IMR-90 (cell line): ENCODE measurements at regions not wholly inside any gene's neighbourhood (a gene's known extent, or its start where the extent isn't known, plus 50 kb on each side); places are given as distances from the start of the nearest gene placed in this dataset.

Source experiments
- ATAC-seq: fragments of 200-7000 bp; cut with Tn5 transposase; 2 replicates; pipeline ENCODE4 v1.9.1; 2020; ENCODE audit warnings: low read depth, mild to moderate bottlenecking, moderate library complexity
- BruUV-seq: library from RNA; stranded (reverse); fragments of 400-500 nt; replicated peaks from 2 replicates; lab custom pipeline; 2021; lab: Mats Ljungman, UMichigan
- CTCF ChIA-PET: fragments of 300-600 bp; formaldehyde crosslinking; extraction: SDS; loops from one replicate; lab custom pipeline; 2021; ENCODE audit warnings: antibody characterized with exemption; lab: Yijun Ruan, JAX
- POLR2A ChIA-PET: fragments of 300-600 bp; sonication (Branson Sonifier 250); formaldehyde crosslinking; loops from one replicate; lab custom pipeline; 2022; ENCODE audit warnings: antibody characterized with exemption; ENCODE audit not compliant: unreplicated experiment; lab: Charles Lee
- DNase-seq: peaks from one replicate; pipeline ENCODE4 v3.0.0; 2013
- H2AFZ ChIP-seq: replicated peaks from 2 replicates; pipeline ENCODE3; 2013; ENCODE audit warnings: low read length, mild to moderate bottlenecking; ENCODE audit not compliant: poor library complexity
- H2AK5ac ChIP-seq: 2 replicates; pipeline ENCODE4 v1.6.1; 2013; ENCODE audit warnings: low read depth, low read length, inconsistent platforms
- H2AK9ac ChIP-seq: replicated peaks from 2 replicates; pipeline ENCODE3; 2013; ENCODE audit warnings: mild to moderate bottlenecking, low read depth, low read length, moderate library complexity; ENCODE audit not compliant: poor library complexity
- H2BK120ac ChIP-seq: 2 replicates; pipeline ENCODE4 v1.6.1; 2013; ENCODE audit warnings: low read depth, low read length, inconsistent platforms
- H2BK15ac ChIP-seq: 3 replicates; pipeline ENCODE4 v1.6.1; 2013; ENCODE audit warnings: low read depth, low read length, inconsistent platforms
- H2BK20ac ChIP-seq: 2 replicates; pipeline ENCODE4 v1.6.1; 2013; ENCODE audit warnings: low read depth, mild to moderate bottlenecking, inconsistent platforms, low read length, moderate library complexity
- H2BK5ac ChIP-seq: 2 replicates; pipeline ENCODE4 v1.6.1; 2013; ENCODE audit warnings: mild to moderate bottlenecking, low read depth, low read length, inconsistent platforms; ENCODE audit not compliant: poor library complexity, severe bottlenecking
- H3K14ac ChIP-seq: replicated peaks from 2 replicates; pipeline ENCODE4 v1.6.1; 2013; ENCODE audit warnings: low read depth, low read length, inconsistent platforms
- H3K18ac ChIP-seq: 2 replicates; pipeline ENCODE4 v1.6.1; 2013; ENCODE audit warnings: low read depth, low read length, control low read depth
- H3K23ac ChIP-seq: 2 replicates; pipeline ENCODE4 v1.6.1; 2013; ENCODE audit warnings: low read depth, low read length, inconsistent platforms
- H3K27ac ChIP-seq: 2 replicates; pipeline ENCODE4 v1.5.1; 2013; ENCODE audit warnings: mild to moderate bottlenecking, control low read depth, low read length; ENCODE audit not compliant: insufficient read depth
- H3K27me3 ChIP-seq: 2 replicates; pipeline ENCODE4 v1.6.1; 2013; ENCODE audit warnings: low read length; ENCODE audit not compliant: control insufficient read depth, insufficient read depth
- H3K36me3 ChIP-seq: 2 replicates; pipeline ENCODE4 v1.6.1; 2013; ENCODE audit warnings: low read length, mixed read lengths; ENCODE audit not compliant: control insufficient read depth, insufficient read depth
- H3K4ac ChIP-seq: 2 replicates; pipeline ENCODE4 v1.6.1; 2013; ENCODE audit warnings: low read depth, low read length, inconsistent platforms
- H3K4me1 ChIP-seq: 2 replicates; pipeline ENCODE4 v1.6.1; 2013; ENCODE audit warnings: low read length, mixed read lengths; ENCODE audit not compliant: control insufficient read depth, insufficient read depth
- H3K4me2 ChIP-seq: 2 replicates; pipeline ENCODE4 v1.6.1; 2013; ENCODE audit warnings: low read depth, mild to moderate bottlenecking, control low read depth, low read length, moderate library complexity
- H3K4me3 ChIP-seq: 2 replicates; pipeline ENCODE4 v1.5.1; 2013; ENCODE audit warnings: low read depth, mild to moderate bottlenecking, control low read depth, low read length, moderate library complexity; ENCODE audit not compliant: insufficient read depth
- H3K56ac ChIP-seq: 2 replicates; pipeline ENCODE4 v1.6.1; 2013; ENCODE audit warnings: low read length, inconsistent platforms; ENCODE audit not compliant: insufficient read depth; ENCODE audit errors: extremely low read depth
- H3K79me1 ChIP-seq, 2 experiments: 2 replicates each; pipeline ENCODE4 v1.6.1; 2013; ENCODE audit warnings: low read length in 2 of 2, inconsistent platforms in 1 of 2, low read depth in 1 of 2
- H3K9ac ChIP-seq: 2 replicates; pipeline ENCODE4 v1.6.1; 2013; ENCODE audit warnings: low read depth, low read length, control low read depth
- H3K9me1 ChIP-seq: 2 replicates; pipeline ENCODE4 v1.6.1; 2013; ENCODE audit warnings: low read length, inconsistent platforms; ENCODE audit not compliant: insufficient read depth
- H3K9me3 ChIP-seq: 2 replicates; pipeline ENCODE4 v1.6.1; 2013; ENCODE audit warnings: low read length; ENCODE audit not compliant: control insufficient read depth, insufficient read depth
- H4K20me1 ChIP-seq: 2 replicates; pipeline ENCODE4 v1.6.1; 2013; ENCODE audit warnings: low read length, inconsistent platforms; ENCODE audit not compliant: insufficient read depth
- H4K5ac ChIP-seq: 2 replicates; pipeline ENCODE4 v1.6.1; 2013; ENCODE audit warnings: mild to moderate bottlenecking, low read depth, low read length, control low read depth
- H4K8ac ChIP-seq, 2 experiments: 2 replicates each; pipeline ENCODE4 v1.6.1; 2013; ENCODE audit warnings: low read depth in 2 of 2, low read length in 2 of 2, control low read depth in 1 of 2, inconsistent platforms in 1 of 2
- H4K91ac ChIP-seq: 2 replicates; pipeline ENCODE4 v1.6.1; 2013; ENCODE audit warnings: low read depth, low read length, inconsistent platforms; ENCODE audit not compliant: insufficient read depth
- BHLHE40 ChIP-seq: fragments of 150-350 bp; IDR thresholded peaks from 2 replicates; pipeline ENCODE4 v1.6.1; 2016; ENCODE audit warnings: mild to moderate bottlenecking, low read depth, low read length
- CEBPB ChIP-seq: IDR thresholded peaks from 2 replicates; pipeline ENCODE4 v1.6.1; 2012; ENCODE audit warnings: low read depth, low read length, improper control_type of control experiment
- FOS ChIP-seq: fragments of 150-350 bp; IDR thresholded peaks from 2 replicates; pipeline ENCODE4 v1.6.1; 2016; ENCODE audit warnings: low read depth, low read length
- MAFK ChIP-seq: IDR thresholded peaks from 2 replicates; pipeline ENCODE4 v1.6.1; 2012; ENCODE audit warnings: low read depth, low read length, improper control_type of control experiment
- POLR2A ChIP-seq: IDR thresholded peaks from 2 replicates; pipeline ENCODE4 v1.6.1; 2012; ENCODE audit warnings: mild to moderate bottlenecking, low read depth, low read length
- RCOR1 ChIP-seq: IDR thresholded peaks from 2 replicates; pipeline ENCODE4 v1.6.1; 2012; ENCODE audit warnings: mild to moderate bottlenecking, low read length, improper control_type of control experiment; ENCODE audit not compliant: insufficient replicate concordance
- RFX5 ChIP-seq: IDR thresholded peaks from 2 replicates; pipeline ENCODE4 v1.8.0; 2012; ENCODE audit warnings: low read depth, mild to moderate bottlenecking, low read length, moderate library complexity
- WGBS, 2 experiments: methylation state at CpG; one replicate each; pipeline versions ENCODE4 v1.1.5 to v1.1.7; 2013; ENCODE audit warnings: missing lambda C conversion rate in 2 of 2; ENCODE audit not compliant: insufficient read length in 1 of 2; ENCODE audit errors: extremely low coverage in 2 of 2; 5-methylcytosine and 5-hydroxymethylcytosine counted together
- dilution Hi-C: fragments of 300-500 bp; cut with HindIII; formaldehyde crosslinking; loops from one replicate; pipeline ENCODE4 v1.14.3; 2018; ENCODE audit warnings: low sequenced_read_pairs; ENCODE audit not compliant: unreplicated experiment
- in situ Hi-C: fragments of 300-500 bp; cut with MboI; formaldehyde crosslinking; loops from 3 replicates; pipeline ENCODE4 v1.14.3; 2019; ENCODE audit warnings: low sequenced_read_pairs, inconsistent platforms, mixed read lengths
- intact Hi-C: fragments of 100-400 bp; cut with micrococcal nuclease; formaldehyde crosslinking; loops from 2 replicates; pipeline ENCODE4 v1.10.0; 2022
- TF ChIP-seq, protein P1 (sequence below): conservative IDR thresholded peaks from 2 replicates; pipeline ENCODE4 v1.5.1; 2012; ENCODE audit warnings: mild to moderate bottlenecking, low read depth, low read length, improper control_type of control experiment

DNA sequence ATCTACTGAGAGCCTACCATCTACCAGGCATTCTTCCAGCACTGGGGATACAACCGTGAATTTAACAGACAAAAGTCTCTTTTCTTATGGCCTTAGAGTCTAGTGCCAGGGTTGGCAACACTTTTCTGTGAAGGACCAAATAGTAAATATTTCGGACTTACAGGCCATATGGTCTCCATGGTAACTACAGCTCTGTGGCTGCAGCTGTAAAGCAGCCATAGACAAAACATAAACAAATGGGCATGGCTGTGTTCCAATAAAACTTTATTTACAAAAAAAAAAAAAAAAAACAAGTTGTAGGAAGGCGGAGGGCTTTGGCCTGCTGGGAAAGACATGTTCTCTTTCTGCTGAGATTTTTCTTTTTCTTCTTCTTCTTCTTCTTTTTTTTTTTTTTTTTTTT lies 98.7 kb downstream of the ABCC12 start:
- no peak overlapping the region; the same call in 1 of the 2 replicates for H3K23ac ChIP-seq
- dilution Hi-C loops = no loop called here
- H2AK5ac ChIP-seq = no peak overlapping the region
- H2AFZ ChIP-seq = no peak overlapping the region
- H3K4me1 ChIP-seq = peaks cover 6% of the 10 kb centered on the region
- H3K18ac ChIP-seq = no peak overlapping the region
- H4K20me1 ChIP-seq = no peaks in the 10 kb centered on the region
- ChIA-PET CTCF (interaction anchor here (0.6 to 1.4 kb wide), 2 partner anchors 9 to 263 kb away, joined by 4 to 5 read pairs; no protein-coding TSS in a partner anchor), POLR2A (no interaction called here)
- H3K27ac ChIP-seq = no peak overlapping the region
- H3K4me2 ChIP-seq = no peak overlapping the region
- H2BK15ac ChIP-seq = no peak overlapping the region; the same call in 2 of the 3 replicates
- H4K8ac ChIP-seq = no peak overlapping the region
- no peak overlapping the region for H2BK5ac ChIP-seq
- TF ChIP-seq RFX5 (no peak), FOS (no peak), POLR2A (no peak), RCOR1 (no peak), MAFK (no peak), CEBPB (no peak), BHLHE40 (no peak)
- TF ChIP-seq, protein P1, sequence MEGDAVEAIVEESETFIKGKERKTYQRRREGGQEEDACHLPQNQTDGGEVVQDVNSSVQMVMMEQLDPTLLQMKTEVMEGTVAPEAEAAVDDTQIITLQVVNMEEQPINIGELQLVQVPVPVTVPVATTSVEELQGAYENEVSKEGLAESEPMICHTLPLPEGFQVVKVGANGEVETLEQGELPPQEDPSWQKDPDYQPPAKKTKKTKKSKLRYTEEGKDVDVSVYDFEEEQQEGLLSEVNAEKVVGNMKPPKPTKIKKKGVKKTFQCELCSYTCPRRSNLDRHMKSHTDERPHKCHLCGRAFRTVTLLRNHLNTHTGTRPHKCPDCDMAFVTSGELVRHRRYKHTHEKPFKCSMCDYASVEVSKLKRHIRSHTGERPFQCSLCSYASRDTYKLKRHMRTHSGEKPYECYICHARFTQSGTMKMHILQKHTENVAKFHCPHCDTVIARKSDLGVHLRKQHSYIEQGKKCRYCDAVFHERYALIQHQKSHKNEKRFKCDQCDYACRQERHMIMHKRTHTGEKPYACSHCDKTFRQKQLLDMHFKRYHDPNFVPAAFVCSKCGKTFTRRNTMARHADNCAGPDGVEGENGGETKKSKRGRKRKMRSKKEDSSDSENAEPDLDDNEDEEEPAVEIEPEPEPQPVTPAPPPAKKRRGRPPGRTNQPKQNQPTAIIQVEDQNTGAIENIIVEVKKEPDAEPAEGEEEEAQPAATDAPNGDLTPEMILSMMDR = no peak
- no peak overlapping the region for H3K56ac ChIP-seq
- H3K9ac ChIP-seq = no peak overlapping the region
- H3K36me3 ChIP-seq = no peaks in the 10 kb centered on the region
- H3K4me3 ChIP-seq = no peak overlapping the region
- ATAC-seq (no peak), DNase-seq (peak; percentile 7)
- intact Hi-C loops = loop anchor here (5.0 to 10.0 kb wide), 2 partner anchors 322 to 1020 kb away; no protein-coding TSS in a partner anchor
- H4K5ac ChIP-seq = no peak overlapping the region
- no TSS peak for BruUV-seq
- no peak overlapping the region for H2BK120ac ChIP-seq
- in situ Hi-C loops = no loop called here
- no peak overlapping the region for H3K4ac ChIP-seq
- H3K14ac ChIP-seq = no peak overlapping the region
- H3K79me1 ChIP-seq = no peaks in the 10 kb centered on the region
- WGBS, 2 experiments = no CpG with 5 or more reads among the region's 3 CpGs
- no peaks in the 10 kb centered on the region for H3K27me3 ChIP-seq
- H2BK20ac ChIP-seq = no peak overlapping the region
- H3K9me1 ChIP-seq = no peaks in the 10 kb centered on the region
- H3K9me3 ChIP-seq = no peaks in the 10 kb centered on the region
- H4K91ac ChIP-seq = no peak overlapping the region
- H2AK9ac ChIP-seq = no peak overlapping the region
